Osteoblast (primary cell): ENCODE measurements at regions not wholly inside any gene's neighbourhood (a gene's known extent, or its start where the extent isn't known, plus 50 kb on each side); places are given as distances from the start of the nearest gene placed in this dataset.

Experiments used
- DNase-seq: peaks from one replicate; pipeline ENCODE4 v3.0.0; 2011; ENCODE audit warnings: low spot score, mixed read lengths; ENCODE audit not compliant: insufficient read length; ENCODE audit errors: missing footprints
- H2AFZ ChIP-seq: 2 replicates; pipeline ENCODE4 v1.6.0; 2011; ENCODE audit warnings: mild to moderate bottlenecking, low read length
- H3K27ac ChIP-seq: 2 replicates; pipeline ENCODE4 v1.5.1; 2011; ENCODE audit warnings: mild to moderate bottlenecking, low read depth, low read length, moderate library complexity
- H3K27me3 ChIP-seq: 2 replicates; pipeline ENCODE4 v1.6.0; 2012; ENCODE audit warnings: mild to moderate bottlenecking, control low read depth, inconsistent platforms, low read length, moderate library complexity; ENCODE audit not compliant: insufficient read depth
- H3K36me3 ChIP-seq: 2 replicates; pipeline ENCODE4 v1.5.1; 2011; ENCODE audit warnings: mild to moderate bottlenecking, low read length, control low read depth, moderate library complexity; ENCODE audit not compliant: insufficient read depth
- H3K4me1 ChIP-seq: 2 replicates; pipeline ENCODE4 v1.5.1; 2011; ENCODE audit warnings: mild to moderate bottlenecking, low read length, control low read depth, moderate library complexity; ENCODE audit not compliant: insufficient read depth
- H3K4me2 ChIP-seq: 2 replicates; pipeline ENCODE4 v1.6.0; 2011; ENCODE audit warnings: mild to moderate bottlenecking, low read length; ENCODE audit not compliant: insufficient read depth
- H3K4me3 ChIP-seq: fragments of 200-600 bp; sonication (generic); 3 replicates; pipeline ENCODE4 v1.5.1; 2012; ENCODE audit warnings: mild to moderate bottlenecking, low read length, inconsistent platforms; ENCODE audit not compliant: insufficient read depth
- H3K79me2 ChIP-seq: 2 replicates; pipeline ENCODE4 v1.6.0; 2012; ENCODE audit warnings: mild to moderate bottlenecking, low read length, control low read depth, inconsistent platforms; ENCODE audit not compliant: insufficient read depth
- H3K9me3 ChIP-seq: 2 replicates; pipeline ENCODE4 v1.5.1; 2011; ENCODE audit warnings: low read depth, low read length, control low read depth
- H4K20me1 ChIP-seq: 2 replicates; pipeline ENCODE4 v1.6.0; 2012; ENCODE audit warnings: mild to moderate bottlenecking, low read length, control low read depth; ENCODE audit not compliant: insufficient read depth
- CTCF ChIP-seq: IDR thresholded peaks from 2 replicates; pipeline ENCODE4 v1.5.1; 2011; ENCODE audit warnings: mild to moderate bottlenecking, low read depth, low read length, moderate library complexity; ENCODE audit errors: extremely low read depth

- Histone ChIP-seq H3K4me2 (peak overlapping the region; percentile 70), H3K27ac (no peak overlapping the region)
- no peak for TF ChIP-seq CTCF
These were observed 219.3 kb upstream of the PRICKLE2 start for GRCh38 chr3:64444490-64445108.

DNA sequence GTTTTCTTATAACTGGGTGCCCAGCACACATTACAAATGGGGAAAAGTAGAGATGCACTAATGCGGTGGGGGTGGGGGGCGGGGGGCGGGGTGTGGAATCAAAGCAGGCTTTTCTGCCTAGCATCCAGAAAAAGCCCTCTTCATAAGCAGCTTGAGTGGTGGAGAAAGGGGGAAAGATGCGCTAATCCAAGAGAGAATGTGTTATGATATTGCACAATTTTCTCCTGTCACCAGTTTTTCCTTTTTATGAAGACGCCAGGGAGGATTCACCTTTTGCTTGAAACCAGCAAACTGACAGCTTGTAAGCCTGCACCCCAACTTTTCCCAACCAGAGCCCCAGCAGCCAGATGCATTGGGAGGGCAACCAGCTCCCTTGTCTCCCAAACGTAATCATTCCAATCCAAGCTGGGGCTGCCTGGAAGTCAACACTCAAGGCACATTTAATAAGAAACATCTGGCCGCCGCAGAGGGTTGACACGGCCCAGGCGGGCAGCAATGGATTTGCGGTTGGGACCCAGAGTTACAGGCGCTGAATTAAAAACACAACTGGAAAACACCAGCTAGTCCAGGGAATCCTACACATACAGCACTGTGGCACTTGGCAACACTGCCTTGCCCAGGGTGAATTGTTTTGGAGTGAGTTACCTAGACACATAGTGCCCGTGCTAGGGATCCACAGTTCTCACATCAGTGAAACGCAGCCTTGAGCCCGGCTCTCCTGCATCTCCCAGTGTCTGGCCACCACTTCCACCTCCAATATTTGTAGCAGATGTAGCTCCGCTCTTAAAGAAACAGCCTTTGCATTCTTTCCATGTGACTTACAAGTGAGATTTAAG lies 218.5 kb upstream of the PRICKLE2 start:
- H2AFZ ChIP-seq = peak overlapping the region; percentile 4
- H3K4me3 ChIP-seq = peak overlapping the region; percentile 18

More at GRCh38 chr3:64444490-64445108, 219.3 kb upstream of the PRICKLE2 start:
- DNase-seq = peak; percentile 81
- peaks cover 10% of the 10 kb centered on the region for H3K4me1 ChIP-seq
- H3K36me3 ChIP-seq = no peaks in the 10 kb centered on the region
- H3K27me3 ChIP-seq = peaks cover 84% of the 10 kb centered on the region
- H4K20me1 ChIP-seq = peaks cover 3% of the 10 kb centered on the region
- no peaks in the 10 kb centered on the region for H3K9me3 ChIP-seq
- H3K79me2 ChIP-seq = no peaks in the 10 kb centered on the region
- H3K4me3 ChIP-seq = peak overlapping the region; percentile 56
- H2AFZ ChIP-seq = peak overlapping the region; percentile 29

DNA sequence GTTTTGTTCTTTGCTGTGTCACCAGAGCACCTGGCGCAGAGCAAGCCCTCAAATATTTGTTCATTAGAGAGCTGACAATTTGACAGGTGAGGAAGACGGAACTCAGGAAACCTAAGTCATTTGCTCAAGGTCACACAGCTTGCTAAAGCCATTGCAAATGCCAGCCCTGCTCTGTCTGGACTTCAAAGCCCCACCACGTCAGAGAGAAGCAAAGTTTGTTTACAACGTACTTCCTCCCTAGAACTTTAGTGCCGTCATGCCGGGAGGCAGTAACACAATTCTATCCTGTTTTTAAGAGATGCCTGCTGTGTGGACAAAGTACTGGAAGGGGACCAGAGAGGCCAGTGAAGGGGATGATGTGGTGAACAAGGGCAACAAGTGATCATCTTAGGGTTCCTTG lies 216.6 kb upstream of the PRICKLE2 start:
- H3K4me2 ChIP-seq = no peak overlapping the region
- no peaks in the 10 kb centered on the region for H3K9me3 ChIP-seq
- H3K4me3 ChIP-seq = no peak overlapping the region
- no peaks in the 10 kb centered on the region for H3K36me3 ChIP-seq
- no peak for DNase-seq
- H3K4me1 ChIP-seq = peaks cover 10% of the 10 kb centered on the region
- TF ChIP-seq CTCF = no peak
- H3K27ac ChIP-seq = no peak overlapping the region
- no peak overlapping the region for H2AFZ ChIP-seq
- no peaks in the 10 kb centered on the region for H3K79me2 ChIP-seq
- H4K20me1 ChIP-seq = peaks cover 3% of the 10 kb centered on the region
- H3K27me3 ChIP-seq = peaks cover 67% of the 10 kb centered on the region

More for the DNA sequence above, 218.5 kb upstream of the PRICKLE2 start:
- H3K4me1 ChIP-seq = peaks cover 10% of the 10 kb centered on the region
- H3K27me3 ChIP-seq = peaks cover 82% of the 10 kb centered on the region
- no peak overlapping the region for H3K27ac ChIP-seq
- no peaks in the 10 kb centered on the region for H3K36me3 ChIP-seq
- peak; percentile 92 for DNase-seq
- peaks cover 3% of the 10 kb centered on the region for H4K20me1 ChIP-seq
- no peaks in the 10 kb centered on the region for H3K79me2 ChIP-seq
- TF ChIP-seq CTCF = no peak
- H3K9me3 ChIP-seq = no peaks in the 10 kb centered on the region
- H3K4me2 ChIP-seq = peak overlapping the region; percentile 70

DNA sequence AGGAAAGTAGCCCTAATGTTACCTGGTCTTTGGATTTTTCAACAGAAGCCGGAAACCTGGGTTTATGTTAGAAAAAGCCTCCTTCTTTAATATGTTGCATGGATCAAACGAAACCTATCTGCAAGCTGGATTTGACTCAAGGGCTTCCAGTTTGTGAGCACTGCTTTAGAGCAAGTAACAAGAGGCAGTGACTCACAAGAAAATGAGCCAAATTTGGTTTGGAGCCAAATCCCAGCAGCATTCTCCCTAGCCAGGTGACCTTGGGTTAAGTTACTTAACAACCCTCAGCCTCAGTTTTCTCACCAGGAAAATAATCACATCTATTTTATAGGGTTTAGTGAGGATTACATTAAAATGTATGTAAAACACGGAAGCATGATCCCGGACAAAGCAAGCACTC lies 215.2 kb upstream of the PRICKLE2 start:
- no peak overlapping the region for H3K4me3 ChIP-seq

More for the DNA sequence above, 215.2 kb upstream of the PRICKLE2 start:
- no peaks in the 10 kb centered on the region for H3K9me3 ChIP-seq
- peaks cover 3% of the 10 kb centered on the region for H4K20me1 ChIP-seq
- peaks cover 53% of the 10 kb centered on the region for H3K27me3 ChIP-seq
- H3K4me1 ChIP-seq = peaks cover 10% of the 10 kb centered on the region
- no peak for TF ChIP-seq CTCF
- H3K36me3 ChIP-seq = no peaks in the 10 kb centered on the region
- no peak overlapping the region for H3K4me2 ChIP-seq
- no peak overlapping the region for H2AFZ ChIP-seq
- no peaks in the 10 kb centered on the region for H3K79me2 ChIP-seq
- no peak overlapping the region for H3K27ac ChIP-seq
- peak; percentile 82 for DNase-seq
